ENCODE measurements at regions not wholly inside any gene's neighbourhood (a gene's known extent, or its start where the extent isn't known, plus 50 kb on each side); places are given as distances from the start of the nearest gene placed in this dataset.

- TF ChIP-seq CTCF (IDR thresholded peaks at IDR 0.05) (no peak), POLR2A (IDR thresholded peaks at IDR 0.05) (no peak)
Measured at GRCh38 chr7:4604456-4604940, 77.6 kb upstream of the FOXK1 start.

Data from breast epithelium (tissue), 3 donors.